Fibroblast of the conjunctiva (primary cell): ENCODE measurements at regions not wholly inside any gene's neighbourhood (a gene's known extent, or its start where the extent isn't known, plus 50 kb on each side); places are given as distances from the start of the nearest gene placed in this dataset.
"Not testable (repeated sequence)": the region's sequence is repeated elsewhere in the genome, so short reads cannot be mapped to it uniquely, and the experiment has no call there.

Experiments
- DNase-seq: peaks from one replicate; pipeline ENCODE4 v3.0.0-alpha.2; 2010; ENCODE audit warnings: low read depth

DNA sequence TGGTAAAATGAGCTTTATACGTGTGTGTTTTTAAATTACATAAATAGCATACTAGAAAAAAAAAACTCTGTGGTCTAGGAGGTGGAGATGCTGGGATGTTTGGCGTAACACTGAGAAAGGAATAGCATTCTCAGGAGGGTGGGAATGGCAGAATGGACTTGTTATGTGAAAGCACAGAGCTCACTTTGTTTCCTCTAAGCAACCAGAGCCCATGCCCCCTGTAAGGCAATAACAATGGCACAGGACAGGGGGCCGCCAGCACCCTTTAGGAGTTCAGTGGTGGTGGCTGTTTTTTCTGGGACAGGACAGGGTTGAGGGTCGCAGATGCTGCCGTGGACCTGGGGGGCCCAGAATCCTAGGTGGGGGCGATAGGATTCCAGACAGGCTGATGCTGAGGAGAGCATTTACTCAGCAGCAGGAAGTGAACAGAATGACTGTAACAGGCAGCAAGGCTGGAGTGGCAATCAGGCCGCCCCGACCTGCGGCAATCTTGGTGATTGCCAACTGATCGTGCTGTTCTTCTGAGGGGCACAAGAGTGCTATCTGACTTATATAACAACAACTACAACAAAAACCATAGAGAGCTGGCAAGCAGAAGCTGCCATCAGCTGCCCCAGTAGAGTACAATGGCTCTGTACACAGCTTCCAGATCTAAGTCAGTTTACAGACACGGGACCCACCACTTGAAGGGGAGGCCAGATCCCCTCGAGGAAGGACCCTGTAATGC lies 160.4 kb downstream of the UACA start:
- DNase-seq = no peak

DNA sequence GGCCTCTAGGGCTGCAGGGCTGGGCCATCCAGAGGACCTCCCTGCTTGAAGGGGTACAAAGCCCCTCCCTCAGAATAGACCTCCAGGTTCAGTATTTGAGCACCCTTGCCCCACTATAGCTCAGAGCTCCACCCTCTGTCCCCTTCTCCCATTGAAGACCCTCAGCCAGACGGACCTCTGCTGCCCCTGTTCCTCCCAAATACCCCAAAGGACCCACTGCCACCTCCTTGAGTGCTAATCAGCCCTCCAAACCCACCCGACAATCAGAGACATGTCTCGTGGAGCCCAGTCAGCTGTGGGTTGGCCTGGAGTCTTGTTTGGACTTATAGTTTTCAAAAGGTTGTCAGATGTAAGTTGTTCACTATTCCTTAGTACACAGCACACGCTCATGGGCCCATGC lies 161.1 kb downstream of the UACA start:
- DNase-seq = no peak

DNA sequence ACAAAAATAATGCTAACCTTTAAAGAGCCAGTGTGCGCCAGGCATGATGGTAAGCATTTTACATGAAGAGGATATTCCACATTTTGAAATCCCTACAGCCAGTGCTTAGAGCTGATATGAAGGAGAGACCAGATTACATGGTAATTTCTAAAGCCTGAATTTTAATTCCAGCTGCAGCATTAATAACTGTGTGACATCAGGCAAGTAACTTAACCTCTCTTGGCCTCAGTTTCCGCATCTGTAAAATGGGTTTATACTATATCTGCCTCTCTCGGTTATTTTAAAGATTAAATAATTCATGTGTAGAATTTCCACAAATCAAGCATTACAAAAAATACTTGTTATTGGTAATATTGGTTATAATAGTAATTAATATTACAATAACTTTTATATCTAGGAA lies 165.4 kb downstream of the UACA start:
- no peak for DNase-seq

DNA sequence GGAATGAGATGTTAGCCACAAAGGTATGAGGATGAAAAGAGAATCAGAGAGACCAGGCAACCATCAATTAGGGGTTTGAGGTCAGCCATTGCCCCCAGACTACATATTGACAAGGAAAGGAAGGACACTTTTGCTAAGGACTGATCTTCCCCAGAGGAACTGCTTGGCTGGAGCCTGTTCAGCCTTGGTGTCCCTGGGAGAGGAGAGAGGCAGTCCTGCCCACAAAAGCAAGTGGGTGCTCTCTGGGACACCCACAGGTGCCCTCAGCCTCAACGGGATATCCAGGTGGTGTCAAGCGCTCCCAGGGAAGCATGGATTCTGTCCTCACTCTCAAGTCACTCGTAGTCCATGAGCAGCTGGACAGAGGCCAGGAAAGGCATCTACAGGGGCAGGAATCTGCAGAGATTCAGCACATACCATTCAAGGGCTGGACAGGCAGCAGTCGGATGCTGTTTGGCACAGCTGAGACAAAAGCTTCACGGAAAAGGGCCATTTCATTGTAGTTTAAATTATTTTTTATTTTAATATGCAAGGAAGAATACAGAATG lies 166.2 kb downstream of the UACA start:
- no peak for DNase-seq

DNA sequence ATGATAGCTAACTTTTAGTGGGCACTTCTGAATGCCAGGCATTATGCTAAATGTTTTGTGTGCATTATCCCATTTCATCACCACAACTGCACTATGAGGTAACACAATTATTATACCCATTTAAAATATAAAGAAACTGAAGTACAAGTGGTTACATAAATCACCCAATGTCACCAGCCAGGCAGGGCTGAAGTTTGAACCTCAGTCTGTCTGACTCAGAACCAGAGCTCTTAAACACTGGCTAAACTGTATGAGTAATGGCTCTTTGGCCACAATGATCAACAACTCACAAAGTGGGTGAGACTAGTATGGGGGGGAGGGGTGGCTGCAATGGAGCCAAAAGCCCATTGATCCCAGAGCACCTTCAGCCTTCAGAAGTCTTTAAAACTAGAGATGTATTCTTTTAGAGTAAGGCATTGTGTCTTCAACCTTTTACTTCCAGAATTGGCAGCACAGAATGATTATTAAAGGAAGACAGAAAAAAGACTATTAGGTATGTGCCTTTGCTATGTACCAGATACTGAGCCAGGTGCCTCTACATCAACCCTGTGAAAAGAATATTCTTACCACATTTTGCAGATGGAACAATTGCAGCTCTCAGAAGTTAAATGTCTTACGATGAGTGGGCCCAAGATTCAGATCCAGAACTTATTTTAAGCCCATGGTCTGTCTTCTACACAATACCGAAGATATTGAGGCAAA lies 166.9 kb downstream of the UACA start:
- peak; percentile 36 for DNase-seq

DNA sequence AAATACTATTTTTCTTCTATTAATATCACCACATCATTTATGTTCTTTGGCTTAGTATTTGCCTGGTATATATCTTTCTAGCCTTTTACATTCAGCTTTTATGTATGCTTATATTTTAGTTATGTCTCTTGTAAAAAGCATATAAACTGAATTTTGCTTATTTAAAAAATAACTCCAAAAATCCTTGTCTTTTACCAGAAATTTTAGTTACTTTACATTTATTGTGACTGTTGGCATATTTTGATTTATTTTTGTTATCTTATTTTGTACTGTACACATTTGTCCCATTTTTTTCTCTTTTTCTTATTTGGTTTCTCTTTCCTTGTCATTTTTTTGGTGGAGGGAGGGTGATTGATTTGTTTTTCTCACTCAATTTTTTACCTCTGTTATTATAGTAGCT lies 169.6 kb downstream of the UACA start:
- no peak for DNase-seq

DNA sequence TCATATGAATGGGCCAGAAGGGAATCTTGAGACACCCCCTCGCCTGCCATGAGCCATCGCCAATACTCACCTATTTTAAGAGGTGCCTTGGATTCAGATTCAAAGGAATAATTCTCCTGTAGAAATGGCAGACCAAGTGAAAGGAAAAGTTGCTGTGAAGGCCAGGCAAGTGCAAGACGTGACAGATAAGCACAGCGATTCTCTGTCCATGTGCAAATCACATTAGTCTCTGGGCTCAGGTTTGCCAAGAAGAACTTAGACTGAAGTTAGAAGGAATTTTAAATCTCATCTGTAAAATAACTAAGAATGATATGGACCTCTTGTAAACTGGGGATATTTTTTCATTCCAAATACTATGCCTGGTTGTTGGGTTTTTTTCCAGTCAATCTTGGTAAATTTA lies 173.6 kb downstream of the UACA start:
- no peak for DNase-seq

DNA sequence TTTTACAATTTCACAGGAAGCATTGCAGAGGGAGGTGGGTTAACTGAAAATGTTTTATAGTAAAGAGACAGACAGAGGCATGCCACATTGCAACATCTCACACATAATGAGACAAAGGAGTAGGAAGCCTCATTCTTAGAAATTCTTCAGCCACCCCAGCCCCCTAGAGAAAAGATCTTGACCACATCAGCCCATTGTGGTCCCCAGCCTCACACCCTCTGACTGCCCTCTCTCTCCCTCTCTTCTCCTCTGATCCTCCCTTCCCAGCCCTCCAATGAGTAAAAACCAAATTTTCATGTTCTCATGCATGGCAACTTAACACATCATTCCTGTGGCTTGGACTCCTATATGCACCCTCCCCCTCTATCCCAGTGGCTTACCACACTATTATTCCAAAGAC lies 174.1 kb downstream of the UACA start:
- no peak for DNase-seq

DNA sequence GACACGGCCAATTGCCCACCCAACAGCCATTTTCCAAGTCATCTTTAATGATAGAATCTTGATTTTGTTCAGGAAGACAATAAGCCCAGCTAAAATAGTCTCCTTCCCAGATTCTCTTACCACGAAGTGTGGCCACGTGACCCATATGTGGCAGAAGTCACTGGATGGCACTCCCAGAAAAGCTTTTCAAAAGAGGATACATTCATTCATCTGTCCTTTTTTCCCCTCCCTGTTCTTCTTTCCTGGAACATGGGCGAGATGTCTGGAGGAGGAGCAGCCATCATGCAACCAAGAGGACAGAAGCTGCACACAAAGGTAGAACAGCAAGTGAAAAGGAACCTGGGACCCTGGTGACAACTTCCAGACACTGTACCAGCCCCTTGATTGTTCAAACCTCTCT lies 174.7 kb downstream of the UACA start:
- no peak for DNase-seq

DNA sequence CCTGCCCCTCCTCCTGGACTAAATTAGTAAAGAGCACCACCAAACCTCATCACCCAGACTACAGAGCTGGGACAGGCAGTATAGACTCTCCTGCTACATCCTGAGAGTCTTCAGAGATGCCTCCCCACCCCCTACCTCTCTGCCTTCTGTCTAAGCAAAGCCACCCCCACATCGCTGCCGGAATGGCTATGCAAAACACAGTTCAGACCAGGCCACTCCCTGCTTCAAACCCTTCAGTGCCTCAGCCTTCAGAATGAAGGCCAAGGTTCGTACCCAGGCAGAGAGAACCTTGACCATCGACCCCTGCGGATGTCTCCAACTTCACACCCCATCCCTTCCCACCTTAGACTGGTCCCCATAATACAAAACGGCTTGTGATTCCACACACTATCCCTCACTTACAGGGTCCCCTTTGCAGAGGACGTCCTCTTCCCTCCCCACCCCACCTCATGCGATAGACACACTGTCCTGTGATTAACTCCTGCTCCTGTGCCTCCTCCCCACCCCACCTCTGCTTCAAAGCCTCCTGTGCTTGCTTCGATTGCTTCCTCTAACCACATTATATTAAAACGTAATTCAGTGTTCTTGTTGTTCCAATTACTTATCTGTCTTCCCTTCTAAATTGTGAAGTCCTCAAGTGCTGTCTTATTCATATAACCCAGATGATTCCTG lies 175.3 kb downstream of the UACA start:
- DNase-seq = no peak

DNA sequence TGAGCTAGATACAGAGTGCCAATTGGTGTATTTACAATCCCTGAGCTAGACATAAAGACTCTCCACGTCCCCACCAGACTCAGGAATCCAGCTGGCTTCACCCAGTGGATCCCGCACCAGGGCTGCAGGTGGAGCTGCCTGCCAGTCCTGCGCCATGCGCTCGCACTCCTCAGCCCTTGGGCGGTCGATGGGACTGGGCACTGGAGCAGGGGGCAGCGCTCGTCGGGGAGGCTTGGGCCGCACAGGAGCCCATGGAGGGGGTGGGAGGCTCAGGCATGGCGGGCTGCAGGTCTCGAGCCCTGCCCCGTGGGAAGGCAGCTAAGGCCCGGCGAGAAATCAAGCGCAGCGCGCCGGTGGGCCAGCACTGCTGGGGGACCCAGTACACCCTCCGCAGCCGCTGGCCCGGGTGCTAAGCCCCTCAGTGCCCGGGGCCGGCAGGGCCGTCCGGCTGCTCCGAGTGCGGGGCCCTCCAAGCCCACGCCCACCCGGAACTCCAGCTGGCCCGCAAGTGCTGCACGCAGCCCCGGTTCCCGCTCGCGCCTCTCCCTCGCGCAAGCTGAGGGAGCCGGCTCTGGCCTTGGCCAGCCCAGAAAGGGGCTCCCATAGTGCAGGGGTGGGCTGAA lies 176.2 kb downstream of the UACA start:
- DNase-seq = not testable (repeated sequence)

DNA sequence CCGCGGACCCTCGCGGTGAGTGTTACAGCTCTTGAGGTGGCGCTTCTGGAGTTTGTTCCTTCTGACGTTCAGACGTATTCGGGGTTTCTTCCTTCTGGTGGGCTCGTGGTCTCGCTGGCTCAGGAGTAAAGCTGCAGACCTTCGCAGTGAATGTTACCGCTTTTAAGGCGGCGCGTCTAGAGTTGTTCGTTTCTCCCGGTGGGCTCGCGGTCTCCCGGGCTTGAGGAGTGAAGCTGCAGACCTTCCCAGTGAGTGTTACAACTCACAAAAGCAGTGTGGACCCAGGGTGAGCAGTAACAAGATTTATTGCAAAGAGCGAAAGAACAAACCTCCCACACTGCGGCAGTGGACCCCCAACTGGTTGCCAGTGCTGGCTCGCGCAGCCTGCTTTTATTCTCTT lies 177.1 kb downstream of the UACA start:
- DNase-seq = no peak

DNA sequence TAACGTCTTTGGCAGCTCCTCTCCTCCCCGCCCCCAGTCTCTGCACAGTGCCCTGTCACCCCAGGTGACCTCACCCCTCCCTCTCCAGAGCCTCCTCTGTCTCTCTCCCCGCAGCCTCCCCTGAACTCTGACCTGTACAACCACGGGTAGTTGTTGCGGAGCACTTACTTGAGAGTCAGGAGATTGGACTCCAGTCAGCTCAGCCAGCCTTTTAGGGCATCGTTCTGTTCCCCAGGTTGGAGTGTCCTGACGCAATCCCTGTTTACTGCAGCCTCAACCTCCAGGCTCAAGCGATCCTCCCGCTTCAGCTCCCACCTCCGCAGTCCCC lies 177.7 kb downstream of the UACA start:
- DNase-seq = no peak

DNA sequence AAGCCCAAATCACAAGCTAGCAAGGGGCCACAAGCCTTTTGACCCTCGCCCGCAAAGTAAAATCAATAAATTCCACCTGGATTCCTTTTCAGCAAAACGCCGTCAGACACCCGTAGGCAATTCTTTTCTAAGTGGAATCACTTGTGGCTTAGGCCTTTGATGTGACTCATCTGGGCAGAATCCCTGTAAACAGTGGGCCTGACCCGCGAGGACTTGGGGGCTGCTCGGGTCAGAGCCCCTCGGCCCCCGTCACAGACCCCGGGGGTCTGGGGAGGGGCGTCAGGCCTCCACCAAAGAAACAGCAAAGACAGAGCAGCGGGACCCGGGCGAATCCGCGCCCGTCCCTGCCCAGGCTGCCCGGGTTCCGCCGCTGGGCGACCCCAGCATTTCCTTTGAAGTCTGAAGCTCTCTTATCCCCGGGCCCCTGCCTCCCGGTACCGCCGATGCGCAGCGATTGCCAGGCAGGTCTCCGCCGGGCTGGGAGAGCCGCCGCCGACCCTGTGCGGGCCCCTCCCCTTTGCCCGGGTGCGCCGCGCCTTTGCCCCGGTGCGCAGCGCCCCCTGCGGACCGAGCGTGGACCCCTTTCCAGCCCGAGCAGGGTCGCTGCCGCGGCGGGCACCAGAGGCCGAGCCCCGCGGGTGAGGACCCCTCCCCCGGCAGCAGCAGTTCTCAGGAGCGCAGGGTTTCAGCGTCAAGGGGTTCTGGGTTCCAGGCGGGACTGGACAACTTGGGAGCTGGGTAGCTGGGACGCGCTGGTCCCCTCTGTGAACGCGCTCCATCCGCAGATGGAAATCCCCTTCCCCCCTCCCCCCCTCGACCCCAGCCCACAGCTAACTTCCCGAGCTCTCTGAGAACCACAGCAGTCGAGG lies 178.3 kb downstream of the UACA start:
- no peak for DNase-seq

DNA sequence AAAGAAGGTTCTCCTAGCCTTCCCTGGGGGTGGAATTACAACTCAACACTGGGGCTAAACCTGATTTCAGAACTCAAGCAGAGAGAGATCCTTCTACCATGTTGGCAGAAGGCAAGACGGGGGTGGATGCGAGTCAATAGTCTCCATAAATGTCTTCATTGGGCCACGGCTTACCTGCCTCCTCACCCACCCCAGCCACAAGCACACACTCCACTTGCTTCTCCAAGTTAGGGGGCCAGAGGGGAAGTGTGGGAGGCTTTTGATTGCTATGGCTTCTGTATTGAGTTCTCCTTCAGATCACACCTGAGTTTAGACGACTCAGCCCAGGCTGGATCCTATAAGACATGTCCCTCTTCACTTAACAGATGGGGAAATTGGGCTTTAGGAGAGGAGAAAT lies 178.9 kb downstream of the UACA start:
- no peak for DNase-seq

DNA sequence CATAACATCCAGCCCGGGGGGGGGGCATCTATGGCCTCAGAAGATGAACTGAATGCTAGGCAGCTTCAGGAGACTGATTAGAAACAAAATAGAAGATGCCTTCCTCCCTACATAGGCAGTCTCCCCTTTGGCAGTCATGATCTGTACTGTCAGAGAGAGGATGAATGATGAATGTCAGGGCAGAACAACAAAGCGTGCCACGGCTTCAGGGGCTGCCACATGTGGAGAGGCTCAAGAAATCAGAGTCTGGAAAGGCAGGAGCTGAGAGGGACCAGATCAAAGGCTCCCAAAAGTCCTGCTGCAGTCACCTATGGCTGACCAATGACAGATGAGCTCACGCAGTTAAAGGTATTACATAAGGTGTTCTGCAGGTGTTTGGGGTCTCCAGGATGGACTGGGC lies 180.4 kb downstream of the UACA start:
- no peak for DNase-seq

DNA sequence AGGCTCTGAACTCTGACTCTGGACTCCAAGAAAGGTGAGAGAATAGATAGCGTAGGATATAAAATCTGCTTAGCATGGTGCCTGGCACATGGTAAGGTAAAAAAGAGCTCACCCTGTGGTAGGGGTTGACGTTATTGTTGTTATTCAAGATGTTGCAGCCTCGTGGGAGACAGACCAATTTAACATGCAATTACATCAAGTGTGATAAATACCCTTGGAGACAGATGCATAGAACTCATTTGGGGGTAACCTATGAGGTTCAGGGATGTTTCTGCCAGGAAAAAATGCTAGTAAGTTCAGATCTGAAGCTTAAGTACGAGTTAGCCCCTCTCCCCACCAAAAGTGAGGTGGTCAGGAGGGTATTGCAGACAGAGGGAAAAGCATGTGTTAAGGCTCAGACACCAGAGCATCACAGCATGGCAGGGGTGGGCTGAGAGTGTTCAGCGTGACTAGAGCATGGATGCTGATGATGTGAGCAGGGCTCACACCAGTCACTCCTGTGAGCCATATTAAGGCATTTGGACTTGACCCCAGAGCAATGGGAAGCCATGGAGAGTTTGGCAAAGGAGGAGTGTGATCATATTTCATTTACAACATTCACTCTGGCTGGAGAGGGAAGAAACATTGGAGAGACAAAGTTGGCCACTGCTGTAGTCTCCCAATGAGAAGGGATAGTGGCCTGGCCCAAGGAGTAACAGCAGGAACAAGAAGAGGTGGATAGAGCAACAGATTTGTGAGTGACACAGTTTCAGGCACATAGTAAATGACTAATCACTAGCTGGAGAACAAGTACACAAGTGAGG lies 181.0 kb downstream of the UACA start:
- DNase-seq = peak; percentile 27

DNA sequence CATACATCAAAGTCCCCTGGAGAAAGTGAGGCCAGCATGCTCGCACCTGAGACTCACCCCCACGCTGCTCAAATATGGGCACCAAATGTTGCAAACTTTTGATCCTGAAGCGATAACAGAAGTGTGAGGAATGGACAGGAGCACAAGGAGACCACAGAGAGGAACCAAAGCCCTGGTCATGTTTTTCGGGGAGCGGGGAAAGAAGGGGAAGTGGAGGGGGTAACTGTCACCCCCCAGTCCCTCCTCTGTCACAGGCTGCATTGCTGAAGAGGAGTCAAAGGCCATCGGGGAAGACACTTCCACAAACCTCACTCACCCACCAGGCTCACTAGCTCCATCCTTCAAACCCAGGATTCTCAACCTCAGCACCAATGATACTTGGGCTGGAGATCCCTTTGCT lies 182.4 kb downstream of the UACA start:
- no peak for DNase-seq

DNA sequence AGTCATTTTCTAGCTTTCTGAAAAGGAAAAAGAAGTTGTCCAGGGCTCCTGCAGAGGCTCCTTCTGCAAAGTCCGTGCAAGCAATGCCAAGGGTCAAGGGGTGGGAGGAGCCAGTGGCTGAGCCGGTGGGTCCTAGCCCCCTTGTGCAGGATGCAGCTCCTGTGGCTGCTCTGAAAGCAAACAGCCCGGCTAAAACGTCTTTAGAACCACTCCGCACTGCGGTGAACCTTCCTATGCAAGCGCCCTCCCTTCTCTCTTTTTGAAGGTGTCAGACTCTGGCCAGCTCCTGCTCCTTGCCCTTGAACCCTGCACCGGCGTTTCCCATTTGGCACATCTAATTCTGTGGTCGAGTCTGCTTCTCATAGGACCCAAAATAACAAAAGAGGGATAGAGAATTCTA lies 183.1 kb downstream of the UACA start:
- no peak for DNase-seq

DNA sequence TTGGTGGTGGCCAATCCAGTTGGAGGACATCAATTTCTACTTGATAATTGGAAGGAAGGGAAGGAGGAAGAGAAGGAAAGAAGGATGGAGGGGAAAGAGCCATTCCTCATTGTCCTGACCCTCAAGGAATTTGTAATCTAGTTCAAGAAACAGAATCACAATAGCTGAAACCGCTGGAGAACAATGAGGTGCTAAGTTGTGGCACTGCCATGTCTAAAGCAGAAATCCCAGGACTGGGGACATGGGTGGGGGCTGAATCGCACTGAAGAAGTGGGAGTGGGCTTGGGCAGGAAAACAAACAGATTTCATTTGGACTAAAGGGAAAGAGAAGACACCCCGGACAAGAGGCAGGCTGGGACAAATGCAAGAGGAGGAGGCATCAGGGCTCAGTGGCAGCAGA lies 183.6 kb downstream of the UACA start:
- DNase-seq = no peak

DNA sequence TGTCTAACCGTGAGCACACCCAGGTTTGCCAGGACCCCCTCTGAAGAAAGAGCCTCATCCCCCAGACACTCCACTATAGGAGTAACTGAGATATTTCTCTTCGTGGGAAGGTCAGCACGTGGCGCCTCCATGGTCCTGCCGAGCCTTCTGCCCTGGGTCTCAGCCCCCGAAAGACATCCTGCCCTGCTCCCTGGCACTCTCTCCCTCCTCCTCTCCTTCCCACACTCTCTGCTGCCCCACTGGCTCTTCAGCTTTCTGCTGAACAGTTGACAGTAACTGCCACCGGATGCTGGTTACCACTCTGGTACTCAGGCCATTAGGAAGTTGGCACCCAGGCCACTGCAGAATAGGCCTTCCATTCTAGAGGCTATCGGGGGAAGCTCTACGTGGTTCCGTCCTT lies 185.2 kb downstream of the UACA start:
- DNase-seq = no peak
